NT2/D1 (cell line): ENCODE measurements at regions not wholly inside any gene's neighbourhood (a gene's known extent, or its start where the extent isn't known, plus 50 kb on each side); places are given as distances from the start of the nearest gene placed in this dataset.

Source experiments
- SUZ12 ChIP-seq: IDR thresholded peaks from 2 replicates; pipeline ENCODE4 v1.6.1; 2011; ENCODE audit not compliant: insufficient read length, insufficient read depth; ENCODE audit errors: extremely low read depth
- YY1 ChIP-seq: IDR thresholded peaks from 2 replicates; pipeline ENCODE4 v1.6.1; 2011; ENCODE audit not compliant: insufficient read length, insufficient read depth

DNA sequence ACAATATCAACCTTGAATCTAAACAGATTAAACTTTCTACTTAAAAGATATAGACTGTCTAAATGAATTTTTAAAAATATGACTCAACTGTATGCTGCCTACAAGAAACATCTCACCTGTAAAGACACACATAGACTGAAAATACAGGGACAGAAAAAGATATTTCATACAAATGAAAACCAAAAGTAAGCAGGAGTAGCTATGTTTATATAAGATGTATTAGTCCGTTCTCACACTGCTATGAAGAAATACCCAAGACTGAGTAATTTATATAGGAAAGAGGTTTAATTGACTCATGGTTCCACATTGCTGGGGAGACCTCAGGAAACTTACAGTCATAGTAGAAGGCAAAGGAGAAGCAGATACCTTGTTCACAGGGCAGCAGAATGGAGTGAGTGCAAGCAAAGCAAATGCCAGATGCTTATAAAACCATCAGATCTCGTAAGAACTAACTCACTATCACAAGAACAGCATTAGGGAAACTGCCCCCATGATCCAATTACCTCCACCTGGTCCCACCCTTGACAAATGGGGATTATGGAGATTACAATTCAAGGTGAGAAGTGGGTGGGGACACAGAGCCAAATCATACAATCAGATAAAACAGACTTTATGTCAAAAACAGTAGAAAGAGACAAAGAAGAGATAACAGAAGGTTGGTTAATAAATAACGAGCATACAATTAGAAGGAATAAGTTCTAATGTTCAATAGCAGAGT lies 214.4 kb upstream of the SLC39A10 start:
- TF ChIP-seq SUZ12 (no peak), YY1 (no peak)
